GM23338 (cell line): ENCODE measurements at regions not wholly inside any gene's neighbourhood (a gene's known extent, or its start where the extent isn't known, plus 50 kb on each side); places are given as distances from the start of the nearest gene placed in this dataset.
A peak's percentile ranks its signal among the peaks of the same experiment; 100 is the strongest.

ENCODE experiments used
- ATAC-seq: fragments of 200-7000 bp; cut with Tn5 transposase; 3 replicates; pipeline ENCODE4 v1.9.1; 2020
- DNase-seq: peaks from one replicate; pipeline ENCODE4 v3.0.0-alpha.2; 2015; ENCODE audit warnings: low spot score
- H2AFZ ChIP-seq: fragments of 200-600 bp; sonication (generic); 2 replicates; pipeline ENCODE4 v1.8.0; 2016; ENCODE audit warnings: antibody characterized with exemption, mild to moderate bottlenecking, moderate library complexity
- H3F3A ChIP-seq: fragments of 200-600 bp; sonication (generic); replicated peaks from 2 replicates; pipeline ENCODE4 v1.8.0; 2017; ENCODE audit warnings: antibody characterized with exemption, mixed run types, low read depth
- H3K27ac ChIP-seq: fragments of 200-600 bp; sonication (generic); 2 replicates; pipeline ENCODE4 v1.6.1; 2016; ENCODE audit warnings: low read depth
- H3K27me3 ChIP-seq: fragments of 200-600 bp; sonication (generic); 2 replicates; pipeline ENCODE4 v1.8.0; 2016; ENCODE audit warnings: mild to moderate bottlenecking, mixed run types, moderate library complexity; ENCODE audit not compliant: insufficient read depth
- H3K36me3 ChIP-seq: fragments of 200-600 bp; sonication (generic); 2 replicates; pipeline ENCODE4 v1.8.0; 2016; ENCODE audit warnings: mild to moderate bottlenecking; ENCODE audit not compliant: insufficient read depth
- H3K4me1 ChIP-seq: fragments of 200-600 bp; sonication (generic); 2 replicates; pipeline ENCODE4 v1.8.0; 2016; ENCODE audit warnings: mild to moderate bottlenecking, moderate library complexity; ENCODE audit not compliant: insufficient read depth
- H3K4me2 ChIP-seq: fragments of 200-600 bp; sonication (generic); 2 replicates; pipeline ENCODE4 v1.7.1; 2017; ENCODE audit warnings: mixed run types
- H3K4me3 ChIP-seq: fragments of 200-600 bp; sonication (generic); 2 replicates; pipeline ENCODE4 v1.6.1; 2016; ENCODE audit warnings: mixed run types
- H3K79me2 ChIP-seq: fragments of 200-600 bp; sonication (generic); replicated peaks from 2 replicates; pipeline ENCODE4 v1.8.0; 2017; ENCODE audit warnings: mild to moderate bottlenecking; ENCODE audit not compliant: insufficient read depth
- H3K9me2 ChIP-seq: fragments of 200-600 bp; sonication (generic); 2 replicates; pipeline ENCODE4 v1.8.0; 2017; ENCODE audit not compliant: insufficient read depth
- H4K20me1 ChIP-seq: fragments of 200-600 bp; sonication (generic); replicated peaks from 2 replicates; pipeline ENCODE4 v1.8.0; 2017; ENCODE audit warnings: mild to moderate bottlenecking; ENCODE audit not compliant: insufficient read depth
- H3K27ac Mint-ChIP-seq: 2 replicates; pipeline ENCODE4 v1.8.0; 2020; ENCODE audit warnings: inconsistent platforms, mild to moderate bottlenecking, moderate library complexity, mixed read lengths
- H3K27me3 Mint-ChIP-seq: 3 replicates; pipeline ENCODE4 v1.8.0; 2022; ENCODE audit warnings: low read depth, mild to moderate bottlenecking, moderate library complexity, mixed read lengths, inconsistent platforms; ENCODE audit not compliant: insufficient read depth, poor library complexity
- H3K36me3 Mint-ChIP-seq: 3 replicates; pipeline ENCODE4 v1.8.0; 2021; ENCODE audit warnings: low read depth, mild to moderate bottlenecking, inconsistent platforms, moderate library complexity, mixed read lengths
- H3K4me1 Mint-ChIP-seq: 3 replicates; pipeline ENCODE4 v1.8.0; 2020; ENCODE audit warnings: mild to moderate bottlenecking, inconsistent platforms, mixed read lengths
- H3K4me3 Mint-ChIP-seq: 3 replicates; pipeline ENCODE4 v1.8.0; 2021; ENCODE audit warnings: moderate library complexity, mild to moderate bottlenecking, inconsistent platforms, mixed read lengths
- H3K9me3 Mint-ChIP-seq: 3 replicates; pipeline ENCODE4 v1.8.0; 2020; ENCODE audit warnings: moderate library complexity, mild to moderate bottlenecking, inconsistent platforms, mixed read lengths
- CREB1 ChIP-seq: fragments of 250-450 bp; sonication (Bioruptor Pico); IDR thresholded peaks from 2 replicates; pipeline ENCODE4 v1.5.0; 2020; ENCODE audit warnings: low read depth, mild to moderate bottlenecking, moderate library complexity
- CTCF ChIP-seq, 2 experiments: fragments of 200-600 bp in 1 of 2; sonication (generic) in 1 of 2; conservative IDR thresholded peaks; 2 replicates each; pipeline versions ENCODE4 v1.5.1 to v1.6.1; 2016 to 2017; ENCODE audit warnings: antibody characterized with exemption in 2 of 2, low read depth in 2 of 2, mild to moderate bottlenecking in 2 of 2, moderate library complexity in 1 of 2
- ETS1 ChIP-seq: IDR thresholded peaks from 2 replicates; pipeline ENCODE4 v1.6.1; 2016; ENCODE audit warnings: antibody characterized with exemption
- EZH2 ChIP-seq: fragments of 200-600 bp; sonication (generic); IDR thresholded peaks from one replicate; pipeline ENCODE4 v1.8.0; 2017; ENCODE audit warnings: antibody characterized with exemption, mild to moderate bottlenecking, low read depth; ENCODE audit not compliant: unreplicated experiment
- EZH2phosphoT487 ChIP-seq: fragments of 200-600 bp; sonication (generic); IDR thresholded peaks from one replicate; pipeline ENCODE4 v1.8.1; 2018; ENCODE audit warnings: antibody characterized with exemption; ENCODE audit not compliant: unreplicated experiment
- JUNB ChIP-seq: IDR thresholded peaks from one replicate; pipeline ENCODE4 v1.6.1; 2016; ENCODE audit warnings: antibody characterized with exemption; ENCODE audit not compliant: unreplicated experiment
- NANOG ChIP-seq: IDR thresholded peaks from 2 replicates; pipeline ENCODE4 v1.6.1; 2016; ENCODE audit warnings: antibody characterized with exemption, borderline replicate concordance
- POLR2AphosphoS5 ChIP-seq: IDR thresholded peaks from 2 replicates; pipeline ENCODE4 v1.6.1; 2016; ENCODE audit warnings: antibody characterized with exemption, low read depth
- REST ChIP-seq: IDR thresholded peaks from one replicate; pipeline ENCODE4 v1.6.1; 2018; ENCODE audit warnings: antibody characterized with exemption; ENCODE audit not compliant: unreplicated experiment
- STAT1 ChIP-seq: IDR thresholded peaks from one replicate; pipeline ENCODE4 v1.6.1; 2016; ENCODE audit warnings: antibody characterized with exemption; ENCODE audit not compliant: unreplicated experiment
- ZNF114 ChIP-seq: fragments of 250-450 bp; sonication (Bioruptor Pico); IDR thresholded peaks from 2 replicates; pipeline ENCODE4 v1.5.0; 2020; ENCODE audit warnings: mild to moderate bottlenecking, moderate library complexity
- ZNF331 ChIP-seq: fragments of 250-450 bp; sonication (Bioruptor Pico); IDR thresholded peaks from 2 replicates; pipeline ENCODE4 v1.5.0; 2020; ENCODE audit warnings: low read depth, mild to moderate bottlenecking, moderate library complexity
- ZNF462 ChIP-seq: fragments of 250-450 bp; sonication (Bioruptor Pico); IDR thresholded peaks from 2 replicates; pipeline ENCODE4 v1.5.0; 2020; ENCODE audit warnings: mild to moderate bottlenecking, moderate library complexity

GRCh38 chr7:113742377-113742776 lies 176.4 kb downstream of the PPP1R3A start:
- H3F3A ChIP-seq, result no peaks in the 10 kb centered on the region
- Mint-ChIP-seq H3K4me1 (no peaks in the 10 kb centered on the region), H3K36me3 (no peaks in the 10 kb centered on the region), H3K27me3 (no peaks in the 10 kb centered on the region), H3K27ac (no peak overlapping the region), H3K9me3 (no peaks in the 10 kb centered on the region), H3K4me3 (no peak overlapping the region)
- no peaks in the 10 kb centered on the region for H3K79me2 ChIP-seq
- TF ChIP-seq CREB1 (no peak), STAT1 (no peak), REST (no peak), ZNF331 (CRISPR knock-in tag) (no peak), ZNF114 (CRISPR knock-in tag) (no peak), ZNF462 (no peak), EZH2phosphoT487 (no peak), ETS1 (no peak), POLR2AphosphoS5 (no peak), NANOG (no peak), CTCF (conservative IDR thresholded peaks at IDR 0.05; ENCODE audit: low read depth in 2 of 2) (no peak), JUNB (no peak), EZH2 (no peak)
- no peak overlapping the region for H3K27ac ChIP-seq
- H2AFZ ChIP-seq, result no peak overlapping the region
- no peaks in the 10 kb centered on the region for H4K20me1 ChIP-seq
- H3K9me2 ChIP-seq, result no peaks in the 10 kb centered on the region
- H3K27me3 ChIP-seq, result no peaks in the 10 kb centered on the region
- H3K4me1 ChIP-seq, result no peaks in the 10 kb centered on the region
- ATAC-seq (no peak), DNase-seq (no peak)
- H3K36me3 ChIP-seq, result no peaks in the 10 kb centered on the region
- peak overlapping the region; percentile 19 for H3K4me2 ChIP-seq
- H3K4me3 ChIP-seq, result peak overlapping the region; percentile 41
